HG03108 (cell line): ENCODE measurements at regions not wholly inside any gene's neighbourhood (a gene's known extent, or its start where the extent isn't known, plus 50 kb on each side); places are given as distances from the start of the nearest gene placed in this dataset.
A peak's percentile ranks its signal among the peaks of the same experiment; 100 is the strongest.
"Not testable (repeated sequence)": the region's sequence is repeated elsewhere in the genome, so short reads cannot be mapped to it uniquely, and the experiment has no call there.

Source experiments
- ATAC-seq: cut with Tn5 transposase; IDR thresholded peaks from one replicate; pipeline ENCODE4 v1.9.1; 2021; ENCODE audit warnings: moderate library complexity; ENCODE audit not compliant: unreplicated experiment

GRCh38 chr2:212791569-212791968 lies 253.0 kb upstream of the ERBB4 start:
- ATAC-seq: no peak

GRCh38 chr2:212786088-212786487 lies 247.5 kb upstream of the ERBB4 start:
- not testable (repeated sequence) for ATAC-seq

- ATAC-seq: peak; percentile 79
Measured at GRCh38 chr2:212777020-212777491, 238.5 kb upstream of the ERBB4 start.

GRCh38 chr2:212773808-212774339 lies 235.3 kb upstream of the ERBB4 start:
- ATAC-seq: no peak

- ATAC-seq: no peak
Measured at GRCh38 chr2:212770240-212770639, 231.6 kb upstream of the ERBB4 start.

DNA sequence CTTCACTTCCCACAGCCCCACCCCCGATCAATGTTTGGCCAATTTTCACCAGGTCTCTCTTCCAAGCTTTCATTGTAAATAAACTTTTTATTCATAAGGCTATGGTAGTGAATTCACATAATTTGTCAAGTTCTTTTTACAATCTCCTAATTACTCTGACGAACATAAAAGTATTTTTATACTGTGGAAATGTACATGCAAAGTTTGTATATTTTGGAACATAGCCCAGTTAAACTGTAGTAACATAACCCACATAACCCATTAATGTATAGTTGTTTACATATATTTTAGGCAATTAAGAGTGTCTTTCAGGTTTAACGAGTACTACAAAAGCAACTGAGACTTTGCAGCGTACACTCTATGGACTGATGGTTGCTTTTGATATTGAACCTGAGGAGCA lies 228.3 kb upstream of the ERBB4 start:
- ATAC-seq: no peak

- ATAC-seq: no peak
Measured at GRCh38 chr2:212752730-212753351, 214.2 kb upstream of the ERBB4 start.

DNA sequence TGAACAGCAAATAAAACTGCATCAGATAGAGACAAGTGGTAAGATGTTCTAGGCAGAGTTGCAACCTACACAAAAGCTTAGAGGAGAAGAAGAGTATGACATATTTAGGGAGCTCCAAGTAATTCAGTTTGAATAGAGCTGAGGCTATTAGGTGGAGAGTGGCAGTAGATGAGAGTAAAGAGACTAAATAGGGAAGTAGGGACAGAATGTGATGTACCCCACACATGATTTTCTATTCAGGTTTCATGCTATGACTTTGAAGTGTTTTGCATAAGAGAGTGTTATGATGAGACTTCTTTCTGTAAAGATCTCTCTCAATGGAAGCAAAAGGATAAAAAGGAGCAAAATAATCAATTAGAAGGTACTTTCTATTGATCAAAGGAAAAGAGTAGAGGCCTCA lies 206.8 kb upstream of the ERBB4 start:
- no peak for ATAC-seq

GRCh38 chr2:212737392-212738172 lies 199.0 kb upstream of the ERBB4 start:
- ATAC-seq: no peak

DNA sequence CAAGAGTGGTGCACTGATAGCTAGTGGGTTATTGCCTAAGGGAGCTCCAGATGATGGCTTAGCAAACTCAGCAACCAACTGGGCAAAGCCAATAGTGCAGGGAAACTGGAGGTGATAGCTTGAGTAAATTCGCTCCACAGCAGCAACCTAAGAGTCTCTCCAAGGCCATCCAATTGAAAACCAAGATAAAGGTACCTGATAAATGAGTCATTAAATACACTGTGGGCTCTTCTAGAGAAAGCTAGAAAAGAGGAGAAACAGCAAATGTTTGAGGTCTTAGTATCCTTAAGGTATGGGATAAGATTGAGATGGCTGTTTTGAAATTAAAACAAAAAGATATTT lies 197.8 kb upstream of the ERBB4 start:
- no peak for ATAC-seq

- no peak for ATAC-seq
Measured at GRCh38 chr2:212733273-212733672, 194.7 kb upstream of the ERBB4 start.

- ATAC-seq: no peak
Measured at GRCh38 chr2:212732860-212733259, 194.3 kb upstream of the ERBB4 start.

DNA sequence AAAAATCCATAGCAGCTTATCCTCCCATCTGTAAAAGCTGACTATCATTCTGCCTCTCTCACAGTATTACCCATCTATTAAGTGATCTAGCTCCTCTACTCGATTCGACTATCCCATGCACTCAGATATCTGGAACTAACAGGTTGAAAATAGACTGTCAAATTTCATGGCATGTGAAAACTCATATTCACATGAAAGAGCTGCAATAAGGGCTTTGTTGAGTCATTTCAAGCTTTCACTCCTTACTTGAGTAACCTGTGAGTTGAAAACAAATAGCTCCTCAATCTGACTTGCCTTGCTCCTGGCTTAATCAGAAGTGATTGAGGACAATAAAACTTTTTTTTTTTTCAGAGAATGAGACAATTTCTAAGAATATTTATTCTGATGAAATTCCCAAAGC lies 192.4 kb upstream of the ERBB4 start:
- ATAC-seq: peak; percentile 80

DNA sequence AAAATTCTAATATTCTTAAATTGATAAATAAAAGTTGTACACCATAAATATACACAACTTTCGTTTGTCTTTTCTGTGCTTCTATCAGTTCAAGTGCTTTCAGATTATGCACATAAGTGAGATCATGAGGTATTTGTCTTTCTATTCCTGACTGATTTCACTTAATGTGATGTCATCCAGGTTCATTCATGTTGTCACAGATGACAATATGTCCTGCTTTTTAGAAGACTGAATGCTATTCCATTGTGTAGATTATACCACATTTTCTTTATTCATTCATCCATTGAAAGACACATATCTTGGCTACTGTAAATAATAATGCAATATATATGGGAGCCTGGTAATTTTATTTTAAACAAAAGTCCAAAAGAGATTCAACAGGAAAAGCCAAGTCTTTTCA lies 190.1 kb upstream of the ERBB4 start:
- ATAC-seq: no peak

- peak; percentile 51 for ATAC-seq
Measured at GRCh38 chr2:212727751-212728150, 189.1 kb upstream of the ERBB4 start.

DNA sequence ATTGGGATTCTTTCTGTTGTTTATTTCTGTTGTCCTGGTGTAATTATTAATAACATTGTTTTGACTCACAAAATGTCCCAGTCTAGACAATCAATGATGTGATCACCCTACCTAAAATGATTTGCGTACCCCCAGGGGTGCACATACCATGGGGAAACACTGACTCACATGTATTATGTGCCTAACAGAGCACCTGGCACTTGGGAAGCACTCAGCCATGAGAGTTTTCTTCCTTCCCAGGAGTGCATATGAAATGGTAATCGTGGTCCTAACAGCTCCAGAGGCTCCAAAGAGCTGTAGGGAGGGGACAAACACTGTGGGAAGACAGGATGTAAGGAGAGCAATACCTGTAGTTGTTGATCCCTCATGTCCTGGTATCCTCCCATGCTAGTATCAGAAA lies 187.8 kb upstream of the ERBB4 start:
- no peak for ATAC-seq

DNA sequence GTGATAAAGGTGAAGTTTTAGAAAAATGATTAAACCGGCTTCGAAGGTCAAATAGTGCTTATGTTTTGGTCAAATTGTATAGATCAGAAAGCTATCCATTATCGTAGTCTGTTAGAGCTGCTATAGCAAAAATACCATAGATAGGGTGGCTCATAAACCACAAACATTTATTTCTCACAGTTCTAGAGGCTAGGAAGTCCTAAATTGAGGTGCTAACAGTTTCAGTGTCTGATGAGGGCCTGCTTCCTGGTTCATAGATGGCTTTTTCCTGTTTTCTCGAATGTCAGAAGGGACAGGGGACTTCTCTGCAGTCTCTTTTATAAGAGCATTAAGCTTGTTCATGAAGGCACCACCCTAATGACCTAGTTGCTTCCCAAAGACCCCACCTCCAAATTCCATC lies 186.6 kb upstream of the ERBB4 start:
- no peak for ATAC-seq

DNA sequence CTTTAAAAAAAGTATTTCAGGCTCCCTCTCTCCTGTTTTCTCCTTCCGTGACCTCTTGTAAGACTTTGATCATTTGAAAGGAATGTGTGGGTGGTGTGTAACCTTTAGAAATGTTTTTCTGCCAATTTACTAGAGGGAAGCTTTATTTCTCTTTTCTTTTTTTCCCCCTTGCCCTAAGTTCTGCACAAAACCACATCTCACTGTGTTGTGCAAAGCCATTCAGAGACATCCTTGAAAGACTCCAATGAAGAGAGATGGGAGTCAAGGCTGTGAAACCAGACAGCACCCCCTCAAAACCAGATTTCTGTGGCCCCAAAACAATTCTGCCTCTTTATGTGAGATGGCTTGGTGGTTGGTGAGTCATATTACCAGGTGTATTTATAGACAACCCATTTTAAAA lies 184.6 kb upstream of the ERBB4 start:
- ATAC-seq: no peak

GRCh38 chr2:212722046-212722445 lies 183.4 kb upstream of the ERBB4 start:
- no peak for ATAC-seq

- ATAC-seq: no peak
Measured at GRCh38 chr2:212721026-212721451, 182.4 kb upstream of the ERBB4 start.

- not testable (repeated sequence) for ATAC-seq
Measured at GRCh38 chr2:212715411-212715810, 176.8 kb upstream of the ERBB4 start.

GRCh38 chr2:212713681-212714080 lies 175.1 kb upstream of the ERBB4 start:
- ATAC-seq: no peak
